B cell (primary cell): ENCODE measurements at regions not wholly inside any gene's neighbourhood (a gene's known extent, or its start where the extent isn't known, plus 50 kb on each side); places are given as distances from the start of the nearest gene placed in this dataset.

Experiments used
- CTCF ChIP-seq: fragments of 200-600 bp; IDR thresholded peaks from one replicate; pipeline ENCODE4 v1.8.0; 2022; ENCODE audit warnings: antibody characterized with exemption, mild to moderate bottlenecking
- EZH2 ChIP-seq: IDR thresholded peaks from 2 replicates; pipeline ENCODE4 v1.6.1; 2012; ENCODE audit warnings: borderline replicate concordance, low read depth, mild to moderate bottlenecking, moderate library complexity, low read length; ENCODE audit not compliant: insufficient read depth, poor library complexity, severe bottlenecking

- TF ChIP-seq CTCF (no peak), EZH2 (no peak)
Measured at GRCh38 chr14:84533181-84533725, 996.7 kb upstream of the FLRT2 start.
